ENCODE measurements at regions not wholly inside any gene's neighbourhood (a gene's known extent, or its start where the extent isn't known, plus 50 kb on each side); places are given as distances from the start of the nearest gene placed in this dataset.

GRCh38 chr5:14945450-14945849 lies 73.9 kb upstream of the ANKH start:
- no peaks in the 10 kb centered on the region for H3K27me3 Mint-ChIP-seq (ENCODE audit: unreplicated experiment)
- H3K4me1 Mint-ChIP-seq (ENCODE audit: low read depth, unreplicated experiment) = peaks cover 16% of the 10 kb centered on the region
- no peak overlapping the region for H3K27ac Mint-ChIP-seq (ENCODE audit: unreplicated experiment)
- CTCF ChIA-PET = interaction anchor here (0.6 kb wide), 1 partner anchor 100 kb away, joined by 3 read pairs; no protein-coding TSS in a partner anchor
- TF ChIP-seq CTCF (IDR thresholded peaks at IDR 0.05; ENCODE audit: unreplicated experiment) = no peak
- H3K4me3 Mint-ChIP-seq (ENCODE audit: low read depth, unreplicated experiment) = no peak overlapping the region
- no peaks in the 10 kb centered on the region for H3K9me3 Mint-ChIP-seq (ENCODE audit: low read depth, unreplicated experiment)
- BruUV-seq (replicated peaks) = no TSS peak
- DNase-seq = no peak
- intact Hi-C loops (cut with micrococcal nuclease; ENCODE audit: unreplicated experiment) = no loop called here
- no peaks in the 10 kb centered on the region for H3K36me3 Mint-ChIP-seq (ENCODE audit: insufficient read depth, unreplicated experiment)

GRCh38 chr5:14944996-14945395 lies 73.4 kb upstream of the ANKH start:
- intact Hi-C loops (cut with micrococcal nuclease; ENCODE audit: unreplicated experiment) = no loop called here
- no peak overlapping the region for H3K27ac Mint-ChIP-seq (ENCODE audit: unreplicated experiment)

GRCh38 chr5:14944350-14944739 lies 72.8 kb upstream of the ANKH start:
- TF ChIP-seq CTCF (IDR thresholded peaks at IDR 0.05; ENCODE audit: unreplicated experiment) = no peak
- no TSS peak for BruUV-seq (replicated peaks)

More at GRCh38 chr5:14944996-14945395, 73.4 kb upstream of the ANKH start:
- TF ChIP-seq CTCF (IDR thresholded peaks at IDR 0.05; ENCODE audit: unreplicated experiment) = no peak
- BruUV-seq (replicated peaks) = no TSS peak
- no peaks in the 10 kb centered on the region for H3K27me3 Mint-ChIP-seq (ENCODE audit: unreplicated experiment)
- CTCF ChIA-PET = no interaction called here
- H3K9me3 Mint-ChIP-seq (ENCODE audit: low read depth, unreplicated experiment) = no peaks in the 10 kb centered on the region
- no peaks in the 10 kb centered on the region for H3K36me3 Mint-ChIP-seq (ENCODE audit: insufficient read depth, unreplicated experiment)
- no peak for DNase-seq
- peaks cover 16% of the 10 kb centered on the region for H3K4me1 Mint-ChIP-seq (ENCODE audit: low read depth, unreplicated experiment)
- H3K4me3 Mint-ChIP-seq (ENCODE audit: low read depth, unreplicated experiment) = no peak overlapping the region

GRCh38 chr5:14942212-14942611 lies 70.6 kb upstream of the ANKH start:
- CTCF ChIA-PET = interaction anchor here (0.7 kb wide), 1 partner anchor 72 kb away, joined by 5 read pairs; no protein-coding TSS in a partner anchor
- no peak for DNase-seq
- no TSS peak for BruUV-seq (replicated peaks)
- intact Hi-C loops (cut with micrococcal nuclease; ENCODE audit: unreplicated experiment) = no loop called here
- no peaks in the 10 kb centered on the region for H3K27me3 Mint-ChIP-seq (ENCODE audit: unreplicated experiment)
- H3K36me3 Mint-ChIP-seq (ENCODE audit: insufficient read depth, unreplicated experiment) = no peaks in the 10 kb centered on the region
- no peak for TF ChIP-seq CTCF (IDR thresholded peaks at IDR 0.05; ENCODE audit: unreplicated experiment)
- H3K9me3 Mint-ChIP-seq (ENCODE audit: low read depth, unreplicated experiment) = no peaks in the 10 kb centered on the region
- H3K4me3 Mint-ChIP-seq (ENCODE audit: low read depth, unreplicated experiment) = no peak overlapping the region
- peaks cover 20% of the 10 kb centered on the region for H3K4me1 Mint-ChIP-seq (ENCODE audit: low read depth, unreplicated experiment)
- no peak overlapping the region for H3K27ac Mint-ChIP-seq (ENCODE audit: unreplicated experiment)

More at GRCh38 chr5:14944350-14944739, 72.8 kb upstream of the ANKH start:
- Mint-ChIP-seq H3K4me3 (ENCODE audit: low read depth, unreplicated experiment) (no peak overlapping the region), H3K27me3 (ENCODE audit: unreplicated experiment) (no peaks in the 10 kb centered on the region), H3K27ac (ENCODE audit: unreplicated experiment) (no peak overlapping the region), H3K9me3 (ENCODE audit: low read depth, unreplicated experiment) (no peaks in the 10 kb centered on the region), H3K36me3 (ENCODE audit: insufficient read depth, unreplicated experiment) (no peaks in the 10 kb centered on the region), H3K4me1 (ENCODE audit: low read depth, unreplicated experiment) (peaks cover 16% of the 10 kb centered on the region)
- intact Hi-C loops (cut with micrococcal nuclease; ENCODE audit: unreplicated experiment) = no loop called here
- DNase-seq = no peak
- CTCF ChIA-PET = no interaction called here

Measured in Calu3 (cell line).